Fibroblast of upper back skin (primary cell): ENCODE measurements at regions not wholly inside any gene's neighbourhood (a gene's known extent, or its start where the extent isn't known, plus 50 kb on each side); places are given as distances from the start of the nearest gene placed in this dataset.

Source experiments
- DNase-seq: peaks from one replicate; pipeline ENCODE4 v3.0.0-alpha.2; 2013

DNA sequence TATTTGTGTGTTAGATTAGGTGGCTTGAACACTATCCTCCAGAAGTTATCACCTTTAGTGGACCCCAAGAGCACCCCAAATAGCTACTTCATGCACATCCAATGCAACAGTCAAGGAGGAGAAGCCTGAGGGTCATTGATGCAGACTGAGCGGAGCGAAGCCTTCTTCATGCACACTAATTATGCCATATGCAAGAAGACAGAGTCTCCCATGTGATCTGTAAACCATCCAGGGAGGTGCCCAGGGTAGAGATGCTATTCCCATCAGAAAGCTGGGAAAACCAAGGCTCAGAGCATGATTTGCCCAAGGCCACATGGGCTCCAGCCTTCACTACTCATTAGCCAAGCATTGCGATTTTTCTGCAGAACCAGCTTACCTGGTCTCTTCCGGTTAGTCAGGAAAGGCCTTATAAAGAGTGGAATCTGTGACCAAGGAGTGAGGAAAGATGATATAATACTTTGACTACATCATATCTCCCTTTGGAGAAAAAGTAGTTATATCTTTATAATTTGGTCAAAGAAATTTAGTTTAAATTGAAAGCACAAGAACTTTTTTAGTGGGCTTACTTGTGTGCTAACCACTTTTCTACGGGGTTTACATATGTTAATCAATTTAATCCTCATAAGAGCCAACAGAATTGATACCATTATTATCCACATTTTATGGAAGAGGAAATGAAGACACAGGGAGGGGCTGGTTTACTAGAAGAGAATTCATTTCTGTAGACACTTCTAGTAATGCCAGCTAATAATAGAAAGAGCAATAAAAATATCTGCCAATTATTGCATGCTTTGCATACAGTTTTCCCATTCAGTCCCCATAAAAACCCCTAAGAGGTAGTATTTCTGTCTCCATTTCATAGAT, 220.0 kb downstream of the ESM1 start:
- DNase-seq = no peak

- DNase-seq = peak; percentile 65
These were observed 221.0 kb downstream of the ESM1 start for GRCh38 chr5:54764102-54765090.

GRCh38 chr5:54761213-54761701, 224.1 kb downstream of the ESM1 start:
- peak; percentile 100 for DNase-seq

GRCh38 chr5:54760182-54760935, 225.0 kb downstream of the ESM1 start:
- DNase-seq = peak; percentile 66

- peak; percentile 80 for DNase-seq
These were observed 227.4 kb downstream of the ESM1 start for GRCh38 chr5:54758038-54758437.

- DNase-seq = no peak
These were observed 227.9 kb downstream of the ESM1 start for GRCh38 chr5:54757541-54757940.

GRCh38 chr5:54756796-54757402, 228.5 kb downstream of the ESM1 start:
- peak; percentile 23 for DNase-seq

- DNase-seq = no peak
These were observed 229.1 kb downstream of the ESM1 start for GRCh38 chr5:54756301-54756700.

GRCh38 chr5:54754878-54755277, 230.5 kb downstream of the ESM1 start:
- no peak for DNase-seq

DNA sequence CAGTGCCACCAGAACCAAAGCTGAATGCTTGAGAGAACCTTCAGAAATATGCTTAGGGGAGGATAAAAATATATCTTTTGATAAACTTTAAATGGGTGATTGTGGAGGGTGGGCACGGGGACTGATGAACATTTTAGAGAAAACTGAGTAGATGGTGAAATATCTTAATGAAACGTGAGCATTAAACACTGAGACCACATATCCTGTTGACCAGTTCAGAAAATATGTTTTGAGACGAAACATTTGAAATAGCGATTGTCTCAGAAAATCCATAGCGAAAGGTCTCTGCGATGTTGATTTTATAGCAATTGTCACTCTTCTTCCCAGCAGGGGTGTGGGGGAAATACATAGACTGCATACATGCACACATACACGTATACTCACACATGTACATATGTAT, 231.0 kb downstream of the ESM1 start:
- DNase-seq = peak; percentile 16

- no peak for DNase-seq
These were observed 231.6 kb downstream of the ESM1 start for GRCh38 chr5:54753753-54754152.

DNA sequence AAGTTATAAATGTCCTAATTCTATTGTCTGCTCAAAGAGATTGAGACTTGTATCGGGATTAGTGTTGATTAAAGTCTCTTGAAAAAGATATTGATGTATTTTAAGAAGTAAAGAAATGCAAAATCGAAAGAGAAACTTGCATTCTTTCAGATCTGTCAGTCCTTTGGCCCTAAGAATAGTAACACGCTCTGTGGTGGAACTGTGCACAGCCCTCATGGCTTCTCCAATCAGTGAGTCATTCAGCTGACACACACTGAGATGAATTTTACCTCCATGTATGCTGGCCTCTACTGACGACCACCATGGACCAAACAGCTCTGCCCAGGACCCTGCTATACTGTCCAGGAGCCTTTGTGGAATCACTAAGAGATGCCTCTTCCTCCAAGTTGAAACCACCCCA, 232.4 kb downstream of the ESM1 start:
- peak; percentile 77 for DNase-seq

DNA sequence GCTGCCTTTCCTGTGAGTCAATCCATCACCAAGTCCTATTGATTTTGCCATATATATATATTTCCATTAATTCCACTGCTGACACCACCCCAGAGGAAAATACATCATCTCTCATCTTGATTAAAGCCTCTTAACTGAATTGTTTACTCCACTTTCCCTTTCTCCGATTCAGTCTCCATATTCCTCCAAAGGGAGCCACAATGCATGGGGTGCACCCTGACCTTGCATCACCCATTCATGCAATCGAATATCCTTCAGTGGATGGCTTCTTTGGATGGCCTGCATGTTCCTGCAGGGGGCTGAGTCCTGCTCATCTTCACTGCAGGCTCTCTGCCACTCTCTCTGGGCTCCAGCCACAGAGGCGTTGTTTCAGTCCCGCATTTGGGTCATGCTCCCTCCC, 231.0 kb downstream of the SNX18 start:
- no peak for DNase-seq

DNA sequence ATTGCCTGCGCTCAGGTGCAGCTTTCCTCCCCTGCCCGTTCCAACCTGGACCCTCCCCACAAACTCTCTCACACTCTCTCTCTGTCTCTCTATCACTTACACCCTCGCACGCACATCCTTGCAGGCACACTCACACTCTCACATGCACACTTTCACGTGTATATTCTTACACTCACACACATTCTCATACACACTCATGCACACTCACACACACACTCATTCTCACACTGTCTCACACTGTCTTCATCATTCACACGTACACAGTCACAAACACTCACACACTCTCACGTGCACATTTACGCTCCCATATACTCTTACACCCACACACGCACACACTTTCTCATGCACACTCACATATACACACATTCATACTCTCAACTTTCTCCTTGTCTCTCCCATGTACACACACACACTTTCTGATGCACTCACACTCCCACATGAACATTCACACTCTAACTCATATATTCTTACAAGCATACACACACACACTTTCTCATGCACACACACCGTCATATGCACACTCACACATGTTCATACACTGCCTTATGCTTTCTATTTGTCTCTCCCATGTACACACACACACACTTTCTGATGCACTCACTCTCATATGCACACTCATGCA, 229.3 kb downstream of the SNX18 start:
- DNase-seq = no peak

- DNase-seq = no peak
These were observed 228.8 kb downstream of the SNX18 start for GRCh38 chr5:54746346-54746745.

DNA sequence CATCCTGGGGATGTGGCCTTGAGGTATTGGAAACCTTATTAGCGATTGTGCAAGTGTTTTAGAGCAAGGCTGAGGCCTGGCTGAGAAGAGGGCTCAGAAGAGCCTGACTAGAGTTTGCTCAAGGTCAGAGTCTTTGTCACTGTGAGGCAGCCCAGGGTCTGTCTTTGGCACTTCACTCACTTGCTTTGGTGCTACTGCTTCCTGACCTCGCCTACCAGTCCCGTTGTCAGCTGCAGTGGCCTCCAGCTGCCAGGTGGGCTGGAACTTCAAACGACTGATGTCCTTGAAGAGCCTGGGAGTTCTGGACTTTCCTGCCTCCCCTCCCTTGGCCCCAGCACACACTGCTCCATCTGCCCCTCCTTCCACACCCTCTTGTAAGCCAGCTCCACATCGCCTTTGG, 228.0 kb downstream of the SNX18 start:
- DNase-seq = no peak

- DNase-seq = peak; percentile 98
These were observed 226.6 kb downstream of the SNX18 start for GRCh38 chr5:54743997-54744788.

- DNase-seq = no peak
These were observed 226.0 kb downstream of the SNX18 start for GRCh38 chr5:54743581-54743980.

DNA sequence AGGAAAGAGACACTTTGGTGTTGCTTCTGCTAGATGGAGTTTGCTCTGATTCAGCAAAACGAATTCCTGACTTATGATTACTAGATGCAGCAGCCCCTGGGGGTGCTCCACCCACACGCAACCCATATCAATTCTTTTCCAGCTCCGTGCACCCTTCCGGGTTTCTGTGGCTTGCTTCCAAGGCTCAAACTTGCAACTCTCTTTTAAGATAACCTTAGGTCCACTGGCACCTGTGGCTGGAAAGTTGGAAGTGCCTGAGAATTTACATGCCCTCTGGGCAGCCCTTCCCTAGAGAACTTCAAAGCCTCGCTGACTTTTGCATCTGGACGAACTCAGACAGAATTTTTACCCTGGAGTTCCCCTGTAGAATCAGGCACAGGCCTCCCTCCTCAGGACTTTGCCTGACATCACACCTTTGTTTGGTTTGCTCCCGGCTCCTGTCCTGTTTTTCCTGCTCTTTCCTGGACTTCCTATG, 224.9 kb downstream of the SNX18 start:
- peak; percentile 76 for DNase-seq

- no peak for DNase-seq
These were observed 224.2 kb downstream of the SNX18 start for GRCh38 chr5:54741711-54742110.

GRCh38 chr5:54740141-54740540, 222.6 kb downstream of the SNX18 start:
- no peak for DNase-seq
